ENCODE measurements at regions not wholly inside any gene's neighbourhood (a gene's known extent, or its start where the extent isn't known, plus 50 kb on each side); places are given as distances from the start of the nearest gene placed in this dataset.
"Not testable (repeated sequence)": the region's sequence is repeated elsewhere in the genome, so short reads cannot be mapped to it uniquely, and the experiment has no call there.

GRCh38 chr6:4725136-4725760 lies 51.0 kb upstream of the CDYL start:
- DNase-seq = not testable (repeated sequence)

GRCh38 chr6:4724727-4725126 lies 51.5 kb upstream of the CDYL start:
- not testable (repeated sequence) for DNase-seq

- DNase-seq = no peak
Measured at GRCh38 chr6:4723383-4723782, 52.8 kb upstream of the CDYL start.

GRCh38 chr6:4721368-4721767 lies 54.8 kb upstream of the CDYL start:
- not testable (repeated sequence) for DNase-seq

DNA sequence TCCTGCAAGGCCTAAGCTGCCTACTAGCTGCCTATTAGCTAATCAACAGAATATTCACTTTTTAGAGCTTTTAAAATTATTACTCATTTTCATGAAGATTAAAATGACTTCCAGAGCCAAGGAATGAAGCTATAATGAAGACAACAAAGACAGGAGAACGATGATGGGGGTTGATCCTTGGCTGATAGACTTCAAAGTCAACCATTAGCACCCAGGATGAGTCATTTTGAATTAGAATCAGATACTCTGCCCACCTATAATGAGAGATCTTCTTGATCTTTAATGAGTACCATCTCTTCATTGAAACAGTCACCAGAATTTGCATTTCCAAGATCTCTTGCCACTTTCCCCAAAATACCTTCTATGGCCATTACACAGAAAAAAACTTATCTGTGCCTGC lies 56.7 kb upstream of the CDYL start:
- DNase-seq = no peak

- DNase-seq = no peak
Measured at GRCh38 chr6:4717856-4718255, 58.3 kb upstream of the CDYL start.

DNA sequence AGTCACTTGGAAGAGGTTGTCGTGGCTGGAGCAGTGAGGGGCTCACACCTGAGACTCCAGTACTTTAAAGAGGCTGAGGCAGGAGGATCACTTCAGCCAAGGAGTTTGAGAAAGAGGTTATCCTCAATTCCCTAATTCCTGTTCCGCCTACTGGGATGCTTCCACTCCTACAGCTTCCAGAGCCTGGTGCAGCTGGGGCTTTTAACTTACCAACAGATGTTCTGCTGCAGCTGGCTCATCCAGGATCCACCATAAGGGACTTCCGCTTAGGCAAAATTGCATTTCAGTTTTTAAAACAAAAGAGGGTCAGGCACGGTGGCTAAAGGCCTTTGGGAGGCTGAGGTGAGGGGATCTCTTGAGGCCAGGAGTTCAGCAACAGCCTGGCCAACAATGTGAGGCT lies 59.1 kb upstream of the CDYL start:
- DNase-seq = no peak

- no peak for DNase-seq
Measured at GRCh38 chr6:4714961-4715501, 61.2 kb upstream of the CDYL start.

DNA sequence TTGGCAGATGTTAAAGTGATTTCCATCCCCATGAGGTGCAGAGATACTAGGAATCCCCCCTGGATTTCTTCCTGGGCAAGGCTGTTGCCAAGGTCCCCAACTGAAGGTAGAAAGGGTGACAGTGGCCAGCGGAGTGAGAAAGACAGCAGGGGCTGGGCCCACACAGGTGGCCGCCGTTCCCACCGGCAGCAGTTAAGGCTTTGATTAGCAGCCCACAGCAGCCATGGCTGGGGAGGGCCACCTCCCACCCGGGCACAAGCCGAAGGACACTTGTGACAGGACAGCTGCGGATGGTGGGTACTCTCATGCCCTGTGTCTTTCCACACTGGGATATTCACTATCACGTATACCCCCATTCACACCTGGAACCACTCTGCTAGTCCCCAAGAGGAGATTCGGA lies 63.9 kb upstream of the CDYL start:
- no peak for DNase-seq

- no peak for DNase-seq
Measured at GRCh38 chr6:4707011-4707410, 69.2 kb upstream of the CDYL start.

DNA sequence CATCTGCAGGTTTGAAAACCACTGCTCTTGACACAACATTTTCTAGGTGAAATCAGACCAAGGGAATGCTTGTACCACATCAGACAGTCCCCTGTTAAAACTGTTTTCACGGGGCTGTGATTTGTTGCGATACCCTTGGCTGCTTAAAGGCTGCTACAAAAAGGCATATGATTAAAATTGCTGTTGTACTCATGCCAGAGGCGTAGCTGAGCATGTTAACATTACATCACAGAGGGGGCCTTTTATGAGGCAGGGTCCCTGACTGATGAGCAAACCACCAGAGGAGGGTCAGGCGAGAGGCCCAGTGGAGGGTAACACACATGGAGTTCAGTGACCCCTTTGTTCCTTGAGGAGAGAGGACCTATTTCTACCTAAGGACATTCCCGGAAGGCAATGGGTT lies 70.4 kb upstream of the CDYL start:
- no peak for DNase-seq

GRCh38 chr6:4703382-4703781 lies 72.8 kb upstream of the CDYL start:
- DNase-seq = no peak

DNA sequence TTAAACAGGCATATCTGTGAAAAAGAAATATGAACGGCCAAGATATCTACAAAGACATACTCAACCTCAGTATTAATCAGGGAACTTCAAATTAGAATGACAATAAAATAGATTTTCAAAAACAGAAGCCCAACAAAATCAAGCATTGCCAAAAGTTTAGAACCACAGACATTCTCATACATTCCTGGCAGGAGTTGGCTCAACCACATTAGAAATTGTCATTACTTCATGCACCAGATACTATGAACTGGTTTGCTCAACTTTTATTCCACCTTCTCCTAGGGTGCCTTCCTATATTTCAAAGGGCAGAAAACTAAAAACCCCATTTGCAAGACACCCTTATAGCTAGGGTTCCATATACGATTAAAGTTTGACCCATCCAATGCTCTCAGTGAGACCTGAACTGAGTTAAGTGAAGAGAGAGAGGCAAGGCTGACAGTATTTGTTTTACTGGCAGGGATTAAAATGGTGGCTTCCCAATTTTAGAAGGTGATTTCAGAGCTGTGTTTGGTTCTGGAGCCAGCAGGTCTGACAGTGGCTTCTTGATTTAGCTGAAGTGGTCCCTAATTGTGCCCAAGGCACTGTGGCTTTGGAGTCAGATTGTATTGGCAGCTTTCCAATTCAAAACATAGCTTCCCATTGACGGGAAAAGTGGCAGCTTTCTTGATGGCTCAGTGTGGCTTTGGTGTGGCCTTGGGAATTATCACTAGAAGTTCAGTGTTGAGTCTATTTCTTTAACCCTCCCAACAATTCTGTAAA lies 77.1 kb upstream of the CDYL start:
- DNase-seq = no peak

DNA sequence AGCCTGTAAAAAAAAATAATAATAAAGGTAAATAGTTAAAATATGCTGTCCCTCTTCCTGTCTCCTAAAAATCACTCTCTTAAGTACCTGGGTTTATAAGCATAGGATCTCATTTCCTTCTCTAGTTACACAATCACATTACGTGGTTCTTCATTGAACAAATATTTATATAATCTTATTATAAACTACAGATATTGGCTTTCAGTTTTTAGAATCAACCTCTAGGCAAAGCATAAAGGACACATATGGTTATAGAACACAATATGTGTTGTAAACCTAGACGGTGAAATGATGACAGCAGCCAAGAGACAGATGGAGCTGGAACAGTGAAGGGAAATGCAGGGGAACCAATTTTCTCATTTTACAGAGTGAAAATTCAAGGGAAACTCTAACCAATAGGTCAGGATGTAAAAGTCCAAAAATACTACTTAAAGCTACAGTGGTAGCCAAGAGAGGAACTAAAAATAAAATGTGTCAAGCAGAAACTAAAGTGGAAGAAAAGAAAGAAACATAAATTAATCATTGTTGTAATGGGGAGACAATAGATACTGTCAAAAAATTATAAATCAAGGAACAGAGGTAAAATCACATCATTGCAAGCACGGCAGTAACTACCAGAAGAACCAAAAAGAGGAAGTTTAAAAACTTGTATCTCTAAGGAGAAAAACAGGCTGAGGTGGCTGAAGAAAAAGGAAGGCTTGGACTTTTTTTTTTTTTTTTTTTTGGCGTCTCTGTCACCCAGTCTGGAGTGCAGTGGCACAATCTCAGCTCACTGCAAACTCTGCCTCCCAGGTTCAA lies 82.8 kb upstream of the CDYL start:
- no peak for DNase-seq

- no peak for DNase-seq
Measured at GRCh38 chr6:4692664-4693063, 83.5 kb upstream of the CDYL start.

DNA sequence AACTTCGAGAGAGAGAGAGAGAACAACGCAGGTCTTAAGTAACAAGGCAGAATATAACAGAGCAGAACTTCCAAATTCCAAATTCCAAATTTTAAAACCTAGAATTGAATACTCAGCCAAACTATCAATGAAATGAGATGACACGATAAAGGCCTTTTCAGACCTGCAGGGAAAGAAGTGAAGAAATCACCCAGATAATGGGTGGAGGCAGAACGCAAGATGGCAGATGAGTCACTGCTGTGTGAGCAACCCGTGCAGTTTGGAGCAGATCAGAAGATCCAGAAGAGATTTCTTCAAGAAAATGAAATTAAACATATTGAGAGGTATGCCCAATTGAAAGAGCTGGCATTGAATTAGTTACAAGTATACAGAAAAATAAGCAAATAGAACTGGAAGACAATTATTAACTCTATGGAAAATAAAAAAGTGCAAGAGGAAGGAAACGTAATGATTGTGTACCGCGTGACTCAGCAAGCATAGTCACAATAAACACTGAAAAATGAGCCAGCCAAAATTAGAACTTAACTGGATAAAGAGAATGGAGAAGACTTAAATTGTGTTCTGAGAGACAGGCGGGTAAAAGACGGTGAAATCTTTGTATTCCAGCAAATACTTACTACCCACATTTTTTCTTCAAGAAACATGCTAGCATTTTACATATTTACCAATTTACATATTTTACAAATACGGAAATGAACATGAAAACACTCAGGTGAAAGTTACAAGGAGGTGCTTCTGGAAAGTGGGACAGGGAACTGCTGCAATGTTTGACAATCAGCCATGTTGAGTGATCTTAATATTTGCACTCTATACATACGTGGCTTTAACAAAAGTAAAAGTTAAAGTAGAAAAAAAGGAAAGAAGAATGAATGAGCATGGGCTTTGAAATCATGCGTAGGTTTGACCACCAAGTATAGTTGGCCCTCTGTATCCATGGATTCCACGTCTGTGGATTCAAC lies 87.9 kb upstream of the CDYL start:
- DNase-seq = no peak

- DNase-seq = no peak
Measured at GRCh38 chr6:4687656-4687988, 88.6 kb upstream of the CDYL start.

- no peak for DNase-seq
Measured at GRCh38 chr6:4682431-4683097, 93.6 kb upstream of the CDYL start.

DNA sequence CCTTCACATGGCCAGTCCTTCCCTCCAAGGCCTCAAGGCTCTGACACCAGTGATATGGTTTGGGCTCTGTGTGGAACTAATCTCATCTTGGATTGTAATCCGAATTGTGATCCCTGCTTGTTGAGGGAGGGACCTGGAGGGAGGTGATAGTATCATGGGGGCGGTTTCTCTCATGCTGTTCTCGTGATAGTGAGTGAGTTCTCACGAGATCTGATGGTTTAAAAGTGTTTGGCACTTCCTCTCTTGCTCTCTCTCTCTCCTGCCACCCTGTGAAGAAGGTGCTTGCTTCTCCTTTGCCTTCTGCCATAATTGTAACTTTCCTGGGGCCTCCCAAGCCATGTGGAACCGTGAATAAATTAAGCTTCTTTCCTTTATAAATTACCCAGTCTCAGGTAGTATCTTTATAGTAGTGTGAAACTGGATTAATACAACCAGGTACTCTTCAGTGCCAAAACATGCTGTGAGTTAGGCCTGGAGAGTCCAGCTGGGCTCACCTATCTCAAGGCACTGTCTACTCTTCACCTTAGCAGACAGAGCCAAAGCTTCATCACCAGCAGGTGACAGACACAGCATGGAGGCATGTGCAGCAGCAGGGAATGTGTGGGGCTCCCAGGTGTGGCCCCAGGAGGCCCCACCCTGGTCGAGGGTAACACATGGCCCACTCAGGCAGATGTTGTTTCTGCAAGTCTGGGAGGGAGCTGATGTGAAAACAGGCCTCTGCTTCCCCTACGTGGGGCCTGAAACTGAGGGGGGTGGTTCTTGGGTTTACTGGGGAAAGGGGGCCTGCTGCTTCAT lies 97.5 kb upstream of the CDYL start:
- no peak for DNase-seq

- no peak for DNase-seq
Measured at GRCh38 chr6:4677751-4678065, 98.5 kb upstream of the CDYL start.

- DNase-seq = no peak
Measured at GRCh38 chr6:4677011-4677750, 99.0 kb upstream of the CDYL start.

Measured in NCI-H146 (cell line).